GM19328 (cell line): ENCODE measurements at regions not wholly inside any gene's neighbourhood (a gene's known extent, or its start where the extent isn't known, plus 50 kb on each side); places are given as distances from the start of the nearest gene placed in this dataset.

Source experiments
- ATAC-seq: cut with Tn5 transposase; IDR thresholded peaks from one replicate; pipeline ENCODE4 v1.9.1; 2021; ENCODE audit warnings: mild to moderate bottlenecking, moderate library complexity; ENCODE audit not compliant: unreplicated experiment

- ATAC-seq: peak; percentile 61
Observed at GRCh38 chr1:88399690-88400089, 284.4 kb upstream of the PKN2 start.

- peak; percentile 77 for ATAC-seq
Observed at GRCh38 chr1:88401313-88401712, 282.8 kb upstream of the PKN2 start.

- no peak for ATAC-seq
Observed at GRCh38 chr1:88404582-88404981, 279.5 kb upstream of the PKN2 start.

GRCh38 chr1:88407248-88407647 lies 276.8 kb upstream of the PKN2 start:
- no peak for ATAC-seq

- no peak for ATAC-seq
Observed at GRCh38 chr1:88421997-88422396, 262.1 kb upstream of the PKN2 start.

- ATAC-seq: no peak
Observed at GRCh38 chr1:88433556-88433955, 250.5 kb upstream of the PKN2 start.

GRCh38 chr1:88434836-88435235 lies 249.2 kb upstream of the PKN2 start:
- ATAC-seq: no peak

GRCh38 chr1:88441022-88441421 lies 243.1 kb upstream of the PKN2 start:
- ATAC-seq: no peak

GRCh38 chr1:88451856-88452255 lies 232.2 kb upstream of the PKN2 start:
- no peak for ATAC-seq

GRCh38 chr1:88453295-88453694 lies 230.8 kb upstream of the PKN2 start:
- ATAC-seq: no peak

- no peak for ATAC-seq
Observed at GRCh38 chr1:88454781-88455180, 229.3 kb upstream of the PKN2 start.

GRCh38 chr1:88455621-88456256 lies 228.3 kb upstream of the PKN2 start:
- no peak for ATAC-seq

- ATAC-seq: no peak
Observed at GRCh38 chr1:88457197-88457596, 226.9 kb upstream of the PKN2 start.

- ATAC-seq: no peak
Observed at GRCh38 chr1:88461007-88461406, 223.1 kb upstream of the PKN2 start.

GRCh38 chr1:88462096-88462487 lies 222.0 kb upstream of the PKN2 start:
- no peak for ATAC-seq

GRCh38 chr1:88462488-88463261 lies 221.4 kb upstream of the PKN2 start:
- no peak for ATAC-seq

GRCh38 chr1:88463401-88463985 lies 220.6 kb upstream of the PKN2 start:
- ATAC-seq: no peak

GRCh38 chr1:88466011-88466410 lies 218.1 kb upstream of the PKN2 start:
- no peak for ATAC-seq

GRCh38 chr1:88466899-88467580 lies 217.0 kb upstream of the PKN2 start:
- no peak for ATAC-seq

GRCh38 chr1:88472298-88472697 lies 211.8 kb upstream of the PKN2 start:
- no peak for ATAC-seq

- ATAC-seq: no peak
Observed at GRCh38 chr1:88472714-88473113, 211.4 kb upstream of the PKN2 start.
